Hepatocyte (in vitro differentiated cells): ENCODE measurements at regions not wholly inside any gene's neighbourhood (a gene's known extent, or its start where the extent isn't known, plus 50 kb on each side); places are given as distances from the start of the nearest gene placed in this dataset.

ENCODE experiments used
- DNase-seq: peaks from one replicate; pipeline ENCODE4 v3.0.0-alpha.2; 2016; ENCODE audit warnings: low spot score
- H2AFZ ChIP-seq: fragments of 200-600 bp; sonication (generic); 2 replicates; pipeline ENCODE4 v1.6.0; 2016; ENCODE audit warnings: antibody characterized with exemption, mild to moderate bottlenecking
- H3K27ac ChIP-seq: fragments of 200-600 bp; sonication (generic); 2 replicates; pipeline ENCODE4 v1.5.1; 2016; ENCODE audit warnings: mild to moderate bottlenecking
- H3K27me3 ChIP-seq: fragments of 200-600 bp; sonication (generic); 2 replicates; pipeline ENCODE4 v1.6.1; 2016
- H3K36me3 ChIP-seq: fragments of 200-600 bp; sonication (generic); replicated peaks from 2 replicates; pipeline ENCODE4 v1.5.1; 2016; ENCODE audit warnings: low read depth; ENCODE audit not compliant: insufficient read depth
- H3K4me1 ChIP-seq: fragments of 200-600 bp; sonication (generic); 2 replicates; pipeline ENCODE4 v1.5.1; 2016; ENCODE audit warnings: mild to moderate bottlenecking, moderate library complexity; ENCODE audit not compliant: insufficient read depth
- H3K4me2 ChIP-seq: fragments of 200-600 bp; sonication (generic); 2 replicates; pipeline ENCODE4 v1.6.0; 2016
- H3K4me3 ChIP-seq: fragments of 200-600 bp; sonication (generic); 2 replicates; pipeline ENCODE4 v1.5.1; 2016; ENCODE audit warnings: mild to moderate bottlenecking
- H3K79me2 ChIP-seq: fragments of 200-600 bp; sonication (generic); 2 replicates; pipeline ENCODE4 v1.6.0; 2017; ENCODE audit warnings: mild to moderate bottlenecking
- H3K9me2 ChIP-seq: fragments of 200-600 bp; sonication (generic); replicated peaks from 2 replicates; pipeline ENCODE4 v1.6.0; 2017; ENCODE audit warnings: mild to moderate bottlenecking; ENCODE audit not compliant: insufficient read depth
- H3K9me3 ChIP-seq: fragments of 200-600 bp; sonication (generic); 2 replicates; pipeline ENCODE4 v1.5.1; 2016; ENCODE audit warnings: low read depth, mild to moderate bottlenecking
- H4K20me1 ChIP-seq: fragments of 200-600 bp; sonication (generic); 2 replicates; pipeline ENCODE4 v1.6.0; 2016; ENCODE audit warnings: mild to moderate bottlenecking; ENCODE audit not compliant: insufficient read depth, poor library complexity, severe bottlenecking
- EZH2 ChIP-seq: fragments of 200-600 bp; sonication (generic); IDR thresholded peaks from 2 replicates; pipeline ENCODE4 v1.6.1; 2016; ENCODE audit warnings: antibody characterized with exemption, mild to moderate bottlenecking, borderline replicate concordance
- EZH2phosphoT487 ChIP-seq: fragments of 200-600 bp; sonication (generic); IDR thresholded peaks from one replicate; pipeline ENCODE4 v1.6.1; 2018; ENCODE audit warnings: antibody characterized with exemption, mild to moderate bottlenecking, low read depth, moderate library complexity; ENCODE audit not compliant: unreplicated experiment, severe bottlenecking
- WGBS: methylation state at CpG from one replicate; pipeline ENCODE4 v1.1.6; 2016; ENCODE audit warnings: low lambda C conversion rate; ENCODE audit errors: missing lambda C conversion rate; 5-methylcytosine and 5-hydroxymethylcytosine counted together
- TF ChIP-seq, protein P1 (sequence below): fragments of 200-600 bp; sonication (generic); IDR thresholded peaks from 2 replicates; pipeline ENCODE4 v1.5.1; 2016; ENCODE audit warnings: antibody characterized with exemption, mild to moderate bottlenecking; ENCODE audit not compliant: poor library complexity

DNA sequence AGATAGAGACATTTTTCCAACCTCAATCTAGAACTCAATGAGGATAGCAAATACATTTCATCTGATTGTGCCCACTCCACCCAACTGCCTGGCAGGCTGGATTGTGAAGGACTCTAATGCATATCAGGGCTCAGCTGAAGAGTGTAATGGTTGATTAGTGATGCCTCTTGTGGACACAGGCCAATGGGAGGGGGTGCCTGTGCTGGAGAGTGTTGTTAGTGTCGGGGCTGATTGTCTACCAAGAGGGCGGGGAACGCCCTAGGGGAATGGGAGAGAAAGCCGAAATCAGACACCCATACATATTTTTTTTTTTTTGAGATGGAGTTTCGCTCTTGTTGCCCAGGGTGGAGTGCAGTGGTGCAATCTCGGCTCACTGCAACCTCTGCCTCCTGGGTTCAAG is 103.7 kb upstream of the SALL4 start:
- Histone ChIP-seq H3K36me3 (no peaks in the 10 kb centered on the region), H3K79me2 (no peaks in the 10 kb centered on the region), H2AFZ (no peak overlapping the region), H3K9me2 (no peaks in the 10 kb centered on the region), H3K27me3 (no peaks in the 10 kb centered on the region), H3K27ac (no peak overlapping the region), H3K4me1 (peaks cover 11% of the 10 kb centered on the region), H3K9me3 (no peaks in the 10 kb centered on the region), H3K4me3 (no peak overlapping the region), H3K4me2 (no peak overlapping the region), H4K20me1 (no peaks in the 10 kb centered on the region)
- TF ChIP-seq, protein P1, sequence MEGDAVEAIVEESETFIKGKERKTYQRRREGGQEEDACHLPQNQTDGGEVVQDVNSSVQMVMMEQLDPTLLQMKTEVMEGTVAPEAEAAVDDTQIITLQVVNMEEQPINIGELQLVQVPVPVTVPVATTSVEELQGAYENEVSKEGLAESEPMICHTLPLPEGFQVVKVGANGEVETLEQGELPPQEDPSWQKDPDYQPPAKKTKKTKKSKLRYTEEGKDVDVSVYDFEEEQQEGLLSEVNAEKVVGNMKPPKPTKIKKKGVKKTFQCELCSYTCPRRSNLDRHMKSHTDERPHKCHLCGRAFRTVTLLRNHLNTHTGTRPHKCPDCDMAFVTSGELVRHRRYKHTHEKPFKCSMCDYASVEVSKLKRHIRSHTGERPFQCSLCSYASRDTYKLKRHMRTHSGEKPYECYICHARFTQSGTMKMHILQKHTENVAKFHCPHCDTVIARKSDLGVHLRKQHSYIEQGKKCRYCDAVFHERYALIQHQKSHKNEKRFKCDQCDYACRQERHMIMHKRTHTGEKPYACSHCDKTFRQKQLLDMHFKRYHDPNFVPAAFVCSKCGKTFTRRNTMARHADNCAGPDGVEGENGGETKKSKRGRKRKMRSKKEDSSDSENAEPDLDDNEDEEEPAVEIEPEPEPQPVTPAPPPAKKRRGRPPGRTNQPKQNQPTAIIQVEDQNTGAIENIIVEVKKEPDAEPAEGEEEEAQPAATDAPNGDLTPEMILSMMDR: no peak
- TF ChIP-seq EZH2phosphoT487 (no peak), EZH2 (no peak)
- DNase-seq: no peak
- 85% methylated on average over 6 of the region's 6 CpGs for WGBS

GRCh38 chr20:51902933-51903332 is 100.6 kb upstream of the SALL4 start:
- H3K27me3 ChIP-seq: no peaks in the 10 kb centered on the region
- no peak overlapping the region for H3K27ac ChIP-seq
- H4K20me1 ChIP-seq: no peaks in the 10 kb centered on the region
- H3K79me2 ChIP-seq: no peaks in the 10 kb centered on the region
- no peak overlapping the region for H2AFZ ChIP-seq
- H3K4me3 ChIP-seq: no peak overlapping the region
- no peak overlapping the region for H3K4me2 ChIP-seq
- no peaks in the 10 kb centered on the region for H3K9me2 ChIP-seq
- H3K4me1 ChIP-seq: no peaks in the 10 kb centered on the region
- no peak for TF ChIP-seq EZH2
- TF ChIP-seq EZH2phosphoT487: no peak
- TF ChIP-seq, protein P1: no peak
- H3K9me3 ChIP-seq: no peaks in the 10 kb centered on the region
- 93% methylated on average over 6 of the region's 6 CpGs for WGBS
- H3K36me3 ChIP-seq: no peaks in the 10 kb centered on the region
- DNase-seq: no peak

GRCh38 chr20:51900443-51900842 is 98.1 kb upstream of the SALL4 start:
- Histone ChIP-seq H3K36me3 (no peaks in the 10 kb centered on the region), H3K4me3 (no peak overlapping the region), H3K79me2 (no peaks in the 10 kb centered on the region), H2AFZ (no peak overlapping the region), H3K27me3 (no peaks in the 10 kb centered on the region), H4K20me1 (no peaks in the 10 kb centered on the region), H3K9me2 (no peaks in the 10 kb centered on the region), H3K9me3 (no peaks in the 10 kb centered on the region), H3K4me2 (no peak overlapping the region), H3K27ac (no peak overlapping the region), H3K4me1 (no peaks in the 10 kb centered on the region)
- no peak for DNase-seq
- TF ChIP-seq, protein P1: no peak
- TF ChIP-seq EZH2phosphoT487 (no peak), EZH2 (no peak)
- WGBS: 76% methylated on average over 3 of the region's 3 CpGs

DNA sequence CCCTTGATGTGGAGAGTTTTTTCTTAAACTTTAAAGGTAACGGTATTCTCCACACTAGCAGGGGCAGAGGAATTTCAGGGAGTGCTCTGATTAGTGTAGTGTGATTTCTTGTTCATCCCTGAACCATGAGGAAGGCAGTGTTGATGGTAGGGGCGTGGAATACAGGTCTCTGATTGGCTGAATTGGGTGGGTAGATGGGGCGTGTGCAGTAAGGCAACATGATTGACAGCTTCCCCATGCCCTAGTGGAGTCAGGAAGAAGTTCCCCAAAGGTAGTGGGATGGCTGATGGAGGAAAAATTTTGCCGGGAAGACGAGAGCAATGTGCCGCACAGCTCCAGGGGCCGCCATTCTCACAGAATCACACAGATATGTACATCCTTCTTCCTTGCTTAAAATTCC is 97.4 kb upstream of the SALL4 start:
- no peak overlapping the region for H3K27ac ChIP-seq
- TF ChIP-seq EZH2 (no peak), EZH2phosphoT487 (no peak)
- TF ChIP-seq, protein P1: no peak
- H2AFZ ChIP-seq: no peak overlapping the region
- DNase-seq: no peak
- H3K9me3 ChIP-seq: no peaks in the 10 kb centered on the region
- H3K27me3 ChIP-seq: no peaks in the 10 kb centered on the region
- no peaks in the 10 kb centered on the region for H4K20me1 ChIP-seq
- no peaks in the 10 kb centered on the region for H3K9me2 ChIP-seq
- H3K4me1 ChIP-seq: no peaks in the 10 kb centered on the region
- WGBS: 96% methylated on average over 7 of the region's 7 CpGs
- no peak overlapping the region for H3K4me3 ChIP-seq
- H3K79me2 ChIP-seq: no peaks in the 10 kb centered on the region
- no peaks in the 10 kb centered on the region for H3K36me3 ChIP-seq
- no peak overlapping the region for H3K4me2 ChIP-seq
